A673 (cell line): ENCODE measurements at regions not wholly inside any gene's neighbourhood (a gene's known extent, or its start where the extent isn't known, plus 50 kb on each side); places are given as distances from the start of the nearest gene placed in this dataset.

ENCODE experiments used
- BruUV-seq: library from RNA; stranded (reverse); fragments of 400-500 nt; replicated peaks from 2 replicates; lab custom pipeline; 2021; lab: Mats Ljungman, UMichigan
- CTCF ChIA-PET: fragments of 300-600 bp; sonication (Branson Sonifier 250); formaldehyde crosslinking; loops from one replicate; lab custom pipeline; 2022; ENCODE audit warnings: antibody characterized with exemption; lab: Charles Lee
- POLR2A ChIA-PET: fragments of 300-600 bp; sonication (Branson Sonifier 250); formaldehyde crosslinking; loops from one replicate; lab custom pipeline; 2022; ENCODE audit warnings: antibody characterized with exemption; ENCODE audit not compliant: low non-redundant PET; lab: Charles Lee
- DNase-seq: peaks from one replicate; pipeline ENCODE4 v3.0.0-alpha.2; 2015; ENCODE audit warnings: low spot score
- H3K27ac ChIP-seq: fragments of 200-600 bp; sonication (generic); 2 replicates; pipeline ENCODE4 v1.5.1; 2016; ENCODE audit warnings: mixed run types, low read depth, mild to moderate bottlenecking, mixed read lengths, antibody characterized with exemption, low read length; ENCODE audit not compliant: poor library complexity, severe bottlenecking
- H3K27me3 ChIP-seq: fragments of 200-600 bp; sonication (generic); replicated peaks from 2 replicates; pipeline ENCODE4 v1.6.1; 2017; ENCODE audit warnings: mixed run types, low read depth, mild to moderate bottlenecking, mixed read lengths, antibody characterized with exemption, low read length; ENCODE audit not compliant: insufficient read depth, poor library complexity
- H3K36me3 ChIP-seq: fragments of 200-600 bp; sonication (generic); 2 replicates; pipeline ENCODE4 v1.6.1; 2016; ENCODE audit warnings: mixed run types, mild to moderate bottlenecking, mixed read lengths, antibody characterized with exemption, low read length; ENCODE audit not compliant: insufficient read depth, poor library complexity, severe bottlenecking
- H3K4me1 ChIP-seq: fragments of 200-600 bp; sonication (generic); 2 replicates; pipeline ENCODE4 v1.6.1; 2017; ENCODE audit warnings: mixed run types, mild to moderate bottlenecking, mixed read lengths, antibody characterized with exemption, low read length; ENCODE audit not compliant: insufficient read depth, poor library complexity, severe bottlenecking
- H3K4me3 ChIP-seq: fragments of 200-600 bp; sonication (generic); 2 replicates; pipeline ENCODE4 v1.5.1; 2016; ENCODE audit warnings: low read depth, mixed run types, mild to moderate bottlenecking, mixed read lengths, low read length; ENCODE audit not compliant: poor library complexity, severe bottlenecking
- H3K9me3 ChIP-seq: fragments of 200-600 bp; sonication (generic); 2 replicates; pipeline ENCODE4 v1.6.1; 2016; ENCODE audit warnings: mixed run types, low read depth, mild to moderate bottlenecking, mixed read lengths, antibody characterized with exemption, low read length; ENCODE audit not compliant: poor library complexity, severe bottlenecking
- EZH2 ChIP-seq: fragments of 200-600 bp; sonication (generic); IDR thresholded peaks from 2 replicates; pipeline ENCODE4 v1.6.1; 2017; ENCODE audit warnings: borderline replicate concordance, low read depth, mild to moderate bottlenecking, mixed read lengths, antibody characterized with exemption, low read length; ENCODE audit not compliant: poor library complexity, severe bottlenecking
- intact Hi-C: fragments of 100-400 bp; cut with micrococcal nuclease; formaldehyde crosslinking; loops from one replicate; pipeline ENCODE4 v1.10.0; 2022; ENCODE audit not compliant: unreplicated experiment
- TF ChIP-seq, protein P1 (sequence below): fragments of 300-800, 200-600 bp; sonication (generic); conservative IDR thresholded peaks from 2 replicates; pipeline ENCODE4 v1.5.1; 2017; ENCODE audit warnings: low read depth, mild to moderate bottlenecking, antibody characterized with exemption, low read length, moderate library complexity, mixed read lengths

- Histone ChIP-seq H3K36me3 (no peaks in the 10 kb centered on the region), H3K4me3 (no peak overlapping the region), H3K27ac (no peak overlapping the region), H3K9me3 (no peaks in the 10 kb centered on the region), H3K27me3 (peaks cover 13% of the 10 kb centered on the region), H3K4me1 (no peaks in the 10 kb centered on the region)
- no TSS peak for BruUV-seq
- ChIA-PET POLR2A (no interaction called here), CTCF (no interaction called here)
- TF ChIP-seq, protein P1, sequence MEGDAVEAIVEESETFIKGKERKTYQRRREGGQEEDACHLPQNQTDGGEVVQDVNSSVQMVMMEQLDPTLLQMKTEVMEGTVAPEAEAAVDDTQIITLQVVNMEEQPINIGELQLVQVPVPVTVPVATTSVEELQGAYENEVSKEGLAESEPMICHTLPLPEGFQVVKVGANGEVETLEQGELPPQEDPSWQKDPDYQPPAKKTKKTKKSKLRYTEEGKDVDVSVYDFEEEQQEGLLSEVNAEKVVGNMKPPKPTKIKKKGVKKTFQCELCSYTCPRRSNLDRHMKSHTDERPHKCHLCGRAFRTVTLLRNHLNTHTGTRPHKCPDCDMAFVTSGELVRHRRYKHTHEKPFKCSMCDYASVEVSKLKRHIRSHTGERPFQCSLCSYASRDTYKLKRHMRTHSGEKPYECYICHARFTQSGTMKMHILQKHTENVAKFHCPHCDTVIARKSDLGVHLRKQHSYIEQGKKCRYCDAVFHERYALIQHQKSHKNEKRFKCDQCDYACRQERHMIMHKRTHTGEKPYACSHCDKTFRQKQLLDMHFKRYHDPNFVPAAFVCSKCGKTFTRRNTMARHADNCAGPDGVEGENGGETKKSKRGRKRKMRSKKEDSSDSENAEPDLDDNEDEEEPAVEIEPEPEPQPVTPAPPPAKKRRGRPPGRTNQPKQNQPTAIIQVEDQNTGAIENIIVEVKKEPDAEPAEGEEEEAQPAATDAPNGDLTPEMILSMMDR = no peak
- TF ChIP-seq EZH2 = no peak
- intact Hi-C loops = no loop called here
- no peak for DNase-seq
These were observed 1068.8 kb downstream of the BCL11A start for GRCh38 chr2:59484673-59485072.

- H3K27me3 ChIP-seq = no peaks in the 10 kb centered on the region
- no peak overlapping the region for H3K27ac ChIP-seq
- CTCF ChIA-PET = no interaction called here
- no peak for TF ChIP-seq EZH2
- TF ChIP-seq, protein P1 = no peak
- no TSS peak for BruUV-seq
- no peaks in the 10 kb centered on the region for H3K36me3 ChIP-seq
- H3K9me3 ChIP-seq = no peaks in the 10 kb centered on the region
- no peak overlapping the region for H3K4me3 ChIP-seq
- DNase-seq = no peak
- POLR2A ChIA-PET = no interaction called here
- intact Hi-C loops = no loop called here
- H3K4me1 ChIP-seq = no peaks in the 10 kb centered on the region
These were observed 1090.0 kb downstream of the BCL11A start for GRCh38 chr2:59463426-59463825.

DNA sequence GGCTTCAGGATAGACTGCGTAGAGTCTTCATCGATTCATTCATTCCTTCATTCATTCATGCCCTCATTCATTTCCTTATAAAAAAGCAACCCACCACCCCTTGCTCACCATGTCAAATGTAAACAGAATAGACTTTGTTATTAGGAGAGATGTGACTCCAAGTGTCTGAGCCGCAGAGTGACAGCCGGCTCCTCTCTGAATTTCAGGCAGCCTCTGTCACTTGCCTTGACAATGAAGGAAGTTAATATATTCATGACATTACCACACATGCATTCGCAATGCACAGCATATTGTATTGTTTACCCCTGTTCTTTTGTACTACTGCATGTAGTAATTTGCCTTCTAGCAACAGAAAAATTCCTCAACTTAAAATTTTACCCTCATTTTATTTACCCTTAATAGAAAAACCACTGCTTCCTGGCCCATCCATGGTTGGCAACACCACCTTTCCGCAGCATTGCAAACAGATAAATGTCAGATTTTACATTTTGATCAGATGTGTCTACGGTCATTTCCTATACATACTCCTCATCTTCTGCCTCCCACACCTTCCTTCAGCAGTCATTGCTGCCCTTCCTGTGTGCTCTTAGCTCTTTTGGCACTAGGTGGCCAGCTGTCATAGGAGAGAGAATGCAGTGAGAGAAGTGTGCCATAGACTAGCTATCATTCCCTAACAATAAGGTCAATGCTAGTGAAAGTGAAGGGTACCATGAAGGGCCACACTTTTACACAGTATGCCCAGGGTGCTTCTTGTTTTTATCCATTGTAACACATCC, 1090.8 kb downstream of the BCL11A start:
- POLR2A ChIA-PET = no interaction called here
- no peaks in the 10 kb centered on the region for H3K9me3 ChIP-seq
- CTCF ChIA-PET = no interaction called here
- no peaks in the 10 kb centered on the region for H3K4me1 ChIP-seq
- TF ChIP-seq, protein P1 = no peak
- no peak for TF ChIP-seq EZH2
- H3K27ac ChIP-seq = no peak overlapping the region
- no peaks in the 10 kb centered on the region for H3K27me3 ChIP-seq
- intact Hi-C loops = no loop called here
- H3K4me3 ChIP-seq = no peak overlapping the region
- H3K36me3 ChIP-seq = no peaks in the 10 kb centered on the region
- no TSS peak for BruUV-seq
- no peak for DNase-seq
